ENCODE measurements at regions not wholly inside any gene's neighbourhood (a gene's known extent, or its start where the extent isn't known, plus 50 kb on each side); places are given as distances from the start of the nearest gene placed in this dataset.

GRCh38 chr2:215728504-215729065, 284.8 kb downstream of the MREG start (continued):
- 0 out of 2 replicates have a peak, but pooled peaks have one; percentile 77 for TF ChIP-seq STAT3 (IDR thresholded peaks at IDR 0.05; ENCODE audit: low read depth, low read length)
- no peak for TF ChIP-seq HDGF (IDR thresholded peaks at IDR 0.05)
- TF ChIP-seq IKZF1 (conservative IDR thresholded peaks at IDR 0.05) = 0 out of 2 replicates have a peak, but pooled peaks have one; percentile 26
- no peak for TF ChIP-seq CEBPZ (IDR thresholded peaks at IDR 0.05; ENCODE audit: low read depth, low read length)
- TF ChIP-seq WRNIP1 (IDR thresholded peaks at IDR 0.05; ENCODE audit: borderline replicate concordance, low read depth, low read length) = no peak
- no peak for TF ChIP-seq NFXL1 (IDR thresholded peaks at IDR 0.05; ENCODE audit: borderline replicate concordance)
- TF ChIP-seq NKRF (conservative IDR thresholded peaks at IDR 0.05) = no peak
- TF ChIP-seq EZH2 (IDR thresholded peaks at IDR 0.05; ENCODE audit: borderline replicate concordance, control insufficient read depth, low read depth, low read length) = no peak
- no peak for TF ChIP-seq ZBTB11 (CRISPR knock-in tag; IDR thresholded peaks at IDR 0.05)
- TF ChIP-seq KLF5 (IDR thresholded peaks at IDR 0.05; ENCODE audit: partially characterized antibody) = no peak
- TF ChIP-seq CTCF (IDR thresholded peaks at IDR 0.05 in 2 of 3, conservative IDR thresholded peaks at IDR 0.05 in 1 of 3; ENCODE audit: control insufficient read depth in 2 of 3, extremely low read depth in 1 of 3, insufficient read depth in 1 of 3, low read depth in 3 of 3, low read length in 3 of 3) = 0 out of 6 replicates have a peak, but pooled peaks of 1 of the 3 experiments have one; percentile 4
- no peak for TF ChIP-seq ZBED1 (IDR thresholded peaks at IDR 0.05; ENCODE audit: borderline replicate concordance)
- TF ChIP-seq SREBF1 (IDR thresholded peaks at IDR 0.05; ENCODE audit: low read length) = no peak
- no peak for TF ChIP-seq POLR2AphosphoS5 (IDR thresholded peaks at IDR 0.05; ENCODE audit: low read length)
- no peak for TF ChIP-seq TARDBP (IDR thresholded peaks at IDR 0.05; ENCODE audit: borderline replicate concordance)
- TF ChIP-seq POLR2AphosphoS2 (IDR thresholded peaks at IDR 0.05; ENCODE audit: low read depth, low read length) = no peak
- no peak for TF ChIP-seq GABPA (IDR thresholded peaks at IDR 0.05; ENCODE audit: low read depth)
- TF ChIP-seq MTA3 (IDR thresholded peaks at IDR 0.05; ENCODE audit: borderline replicate concordance, low read length) = no peak
- no peak for TF ChIP-seq SPI1 (IDR thresholded peaks at IDR 0.05; ENCODE audit: borderline replicate concordance, insufficient read depth, low read depth, low read length)
- TF ChIP-seq NFYA (IDR thresholded peaks at IDR 0.05; ENCODE audit: borderline replicate concordance, low read depth, low read length) = no peak
- TF ChIP-seq FOXK2 (IDR thresholded peaks at IDR 0.05) = no peak
